Loucy (cell line): ENCODE measurements at regions not wholly inside any gene's neighbourhood (a gene's known extent, or its start where the extent isn't known, plus 50 kb on each side); places are given as distances from the start of the nearest gene placed in this dataset.

Experiments
- EZH2phosphoT487 ChIP-seq: fragments of 200-600 bp; IDR thresholded peaks from 2 replicates; pipeline ENCODE4 v1.6.1; 2018; ENCODE audit warnings: antibody characterized with exemption, mild to moderate bottlenecking, moderate library complexity, borderline replicate concordance
- TF ChIP-seq, protein P1 (sequence below): fragments of 200-600 bp; sonication (generic); conservative IDR thresholded peaks from 2 replicates; pipeline ENCODE4 v1.5.1; 2014; ENCODE audit warnings: mild to moderate bottlenecking, antibody characterized with exemption, low read length

DNA sequence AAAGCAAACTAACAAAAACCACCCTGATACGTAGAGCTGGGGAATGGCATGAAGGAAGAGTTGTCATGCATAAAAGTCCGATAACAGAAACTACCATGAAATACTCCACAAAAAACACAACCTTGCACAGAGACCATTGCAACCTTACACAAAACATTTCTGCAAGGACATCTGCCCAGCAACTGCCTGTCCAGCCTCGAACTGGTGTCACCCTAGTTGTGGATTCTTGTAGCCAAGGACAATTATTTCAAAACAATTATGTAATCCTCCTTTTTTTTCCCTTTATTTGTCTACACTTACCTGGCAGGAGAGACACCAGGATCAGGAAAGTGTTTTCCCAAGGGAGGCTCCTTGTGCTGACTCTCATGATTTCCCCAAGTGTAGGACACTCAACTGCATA, 232.5 kb upstream of the SYNDIG1 start:
- TF ChIP-seq, protein P1, sequence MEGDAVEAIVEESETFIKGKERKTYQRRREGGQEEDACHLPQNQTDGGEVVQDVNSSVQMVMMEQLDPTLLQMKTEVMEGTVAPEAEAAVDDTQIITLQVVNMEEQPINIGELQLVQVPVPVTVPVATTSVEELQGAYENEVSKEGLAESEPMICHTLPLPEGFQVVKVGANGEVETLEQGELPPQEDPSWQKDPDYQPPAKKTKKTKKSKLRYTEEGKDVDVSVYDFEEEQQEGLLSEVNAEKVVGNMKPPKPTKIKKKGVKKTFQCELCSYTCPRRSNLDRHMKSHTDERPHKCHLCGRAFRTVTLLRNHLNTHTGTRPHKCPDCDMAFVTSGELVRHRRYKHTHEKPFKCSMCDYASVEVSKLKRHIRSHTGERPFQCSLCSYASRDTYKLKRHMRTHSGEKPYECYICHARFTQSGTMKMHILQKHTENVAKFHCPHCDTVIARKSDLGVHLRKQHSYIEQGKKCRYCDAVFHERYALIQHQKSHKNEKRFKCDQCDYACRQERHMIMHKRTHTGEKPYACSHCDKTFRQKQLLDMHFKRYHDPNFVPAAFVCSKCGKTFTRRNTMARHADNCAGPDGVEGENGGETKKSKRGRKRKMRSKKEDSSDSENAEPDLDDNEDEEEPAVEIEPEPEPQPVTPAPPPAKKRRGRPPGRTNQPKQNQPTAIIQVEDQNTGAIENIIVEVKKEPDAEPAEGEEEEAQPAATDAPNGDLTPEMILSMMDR: no peak
- no peak for TF ChIP-seq EZH2phosphoT487
